ENCODE measurements at regions not wholly inside any gene's neighbourhood (a gene's known extent, or its start where the extent isn't known, plus 50 kb on each side); places are given as distances from the start of the nearest gene placed in this dataset.

GRCh38 chr2:2656115-2657011, 325.3 kb upstream of the MYT1L start:
- no peak overlapping the region for H3K27ac ChIP-seq (ENCODE audit: control insufficient read depth, insufficient read depth)
- ATAC-seq (no peak), FAIRE-seq (no peak), DNase-seq (ENCODE audit: low read depth, low spot score) (no peak)
- no peak overlapping the region for H3K4me3 ChIP-seq
- H3K36me3 ChIP-seq (ENCODE audit: control insufficient read depth in 2 of 2, insufficient read depth in 2 of 2, low read length in 1 of 2): no peaks in the 10 kb centered on the region
- no TSS peak for BruUV-seq (replicated peaks)
- ChIA-PET CTCF (no interaction called here), POLR2A (no interaction called here), RAD21 (ENCODE audit: unreplicated experiment) (no interaction called here), SMC1A (ENCODE audit: uncharacterized antibody, unreplicated experiment) (no interaction called here)
- H3K27me3 ChIP-seq (replicated peaks in 1 of 2; ENCODE audit: control insufficient read depth in 2 of 2, insufficient read depth in 2 of 2, low read length in 1 of 2): no peaks in the 10 kb centered on the region
- H2AFZ ChIP-seq (ENCODE audit: control insufficient read depth, low read depth, low read length): no peak overlapping the region
- no peak overlapping the region for H3K9ac ChIP-seq (ENCODE audit: control insufficient read depth, insufficient read depth, low read length)
- TF ChIP-seq CBFB (IDR thresholded peaks at IDR 0.05; ENCODE audit: low read depth): no peak
- TF ChIP-seq IKZF2 (IDR thresholded peaks at IDR 0.05): no peak
- TF ChIP-seq IRF4 (IDR thresholded peaks at IDR 0.05; ENCODE audit: low read depth, low read length): no peak
- no peak for TF ChIP-seq ZNF622 (IDR thresholded peaks at IDR 0.05)
- TF ChIP-seq BCL11A (IDR thresholded peaks at IDR 0.05; ENCODE audit: low read depth, low read length): no peak
- 31% methylated on average over 21 of the region's 21 CpGs for WGBS (ENCODE audit: insufficient coverage, insufficient replicate concordance, low lambda C conversion rate, missing lambda C conversion rate)
- intact Hi-C loops (cut with micrococcal nuclease; ENCODE audit: unreplicated experiment): no loop called here
- H3K9me3 ChIP-seq (replicated peaks; ENCODE audit: control insufficient read depth, insufficient read depth, low read length): no peaks in the 10 kb centered on the region; the same call in 2 of the 3 replicates
- no peaks in the 10 kb centered on the region for H4K20me1 ChIP-seq (ENCODE audit: control insufficient read depth, insufficient read depth)
- in situ Hi-C loops (cut with MboI): no loop called here
- H3K4me2 ChIP-seq (ENCODE audit: control insufficient read depth, insufficient read depth): no peak overlapping the region
- no peaks in the 10 kb centered on the region for H3K79me2 ChIP-seq (ENCODE audit: control insufficient read depth, insufficient read depth, low read length)
- no peaks in the 10 kb centered on the region for H3K4me1 ChIP-seq (ENCODE audit: control insufficient read depth, insufficient read depth, low read length)

- Histone ChIP-seq H3K4me1 (ENCODE audit: control insufficient read depth, insufficient read depth, low read length) (no peaks in the 10 kb centered on the region), H2AFZ (ENCODE audit: control insufficient read depth, low read depth, low read length) (no peak overlapping the region), H3K36me3 (ENCODE audit: control insufficient read depth in 2 of 2, insufficient read depth in 2 of 2, low read length in 1 of 2) (no peaks in the 10 kb centered on the region), H3K79me2 (ENCODE audit: control insufficient read depth, insufficient read depth, low read length) (no peaks in the 10 kb centered on the region), H3K9ac (ENCODE audit: control insufficient read depth, insufficient read depth, low read length) (no peak overlapping the region), H3K27ac (ENCODE audit: control insufficient read depth, insufficient read depth) (no peak overlapping the region), H3K4me2 (ENCODE audit: control insufficient read depth, insufficient read depth) (no peak overlapping the region), H3K9me3 (replicated peaks; ENCODE audit: control insufficient read depth, insufficient read depth, low read length) (no peaks in the 10 kb centered on the region; the same call in 2 of the 3 replicates), H3K4me3 (no peak overlapping the region), H4K20me1 (ENCODE audit: control insufficient read depth, insufficient read depth) (no peaks in the 10 kb centered on the region), H3K27me3 (replicated peaks in 1 of 2; ENCODE audit: control insufficient read depth in 2 of 2, insufficient read depth in 2 of 2, low read length in 1 of 2) (no peaks in the 10 kb centered on the region)
- in situ Hi-C loops (cut with MboI): no loop called here
- RAD21 ChIA-PET (ENCODE audit: unreplicated experiment): no interaction called here
- no peak for DNase-seq (ENCODE audit: low read depth, low spot score)
- SMC1A ChIA-PET (ENCODE audit: uncharacterized antibody, unreplicated experiment): no interaction called here
- WGBS (ENCODE audit: insufficient coverage, insufficient replicate concordance, low lambda C conversion rate, missing lambda C conversion rate): 16% methylated on average over 8 of the region's 8 CpGs
- intact Hi-C loops (cut with micrococcal nuclease; ENCODE audit: unreplicated experiment): no loop called here
- TF ChIP-seq POLR2A (IDR thresholded peaks at IDR 0.05; ENCODE audit: low read depth, low read length) (no peak), IKZF2 (IDR thresholded peaks at IDR 0.05) (no peak), RELB (IDR thresholded peaks at IDR 0.05; ENCODE audit: low read depth) (no peak), SIX5 (IDR thresholded peaks at IDR 0.05; ENCODE audit: low read depth, low read length, severe bottlenecking) (no peak), HDAC2 (IDR thresholded peaks at IDR 0.05) (no peak), ZNF687 (IDR thresholded peaks at IDR 0.05) (no peak), TBL1XR1 (IDR thresholded peaks at IDR 0.05; ENCODE audit: low read depth, low read length) (no peak)
- CTCF ChIA-PET: no interaction called here
- no peak for FAIRE-seq
- BruUV-seq (replicated peaks): no TSS peak
- POLR2A ChIA-PET: no interaction called here
- no peak for ATAC-seq
These were observed 324.5 kb upstream of the MYT1L start for GRCh38 chr2:2655453-2656114.

All from GM12878 (cell line).